Smooth muscle cell (in vitro differentiated cells): ENCODE measurements at regions not wholly inside any gene's neighbourhood (a gene's known extent, or its start where the extent isn't known, plus 50 kb on each side); places are given as distances from the start of the nearest gene placed in this dataset.

ENCODE experiments used
- DNase-seq: peaks from one replicate; lab custom pipeline; 2025; ENCODE audit not compliant: unreplicated experiment; lab: John Stamatoyannopoulos, UW
- H2AFZ ChIP-seq: fragments of 200-600 bp; sonication (generic); 2 replicates; pipeline ENCODE4 v1.6.0; 2016; ENCODE audit warnings: antibody characterized with exemption, low read depth, mild to moderate bottlenecking
- H3F3A ChIP-seq: fragments of 200-600 bp; sonication (generic); 2 replicates; pipeline ENCODE4 v1.6.0; 2017; ENCODE audit warnings: antibody characterized with exemption, low read depth
- H3K27ac ChIP-seq: fragments of 200-600 bp; sonication (generic); 2 replicates; pipeline ENCODE4 v1.5.1; 2016; ENCODE audit warnings: low read depth, mild to moderate bottlenecking
- H3K27me3 ChIP-seq: fragments of 200-600 bp; sonication (generic); 2 replicates; pipeline ENCODE4 v1.6.1; 2016; ENCODE audit warnings: low read depth, mild to moderate bottlenecking
- H3K36me3 ChIP-seq: fragments of 200-600 bp; sonication (generic); 2 replicates; pipeline ENCODE4 v1.5.1; 2016; ENCODE audit warnings: low read depth
- H3K4me1 ChIP-seq: fragments of 200-600 bp; sonication (generic); 2 replicates; pipeline ENCODE4 v1.5.1; 2016; ENCODE audit warnings: low read depth
- H3K4me2 ChIP-seq: fragments of 200-600 bp; sonication (generic); 2 replicates; pipeline ENCODE4 v1.6.0; 2016; ENCODE audit warnings: mild to moderate bottlenecking
- H3K4me3 ChIP-seq: fragments of 200-600 bp; sonication (generic); 2 replicates; pipeline ENCODE4 v1.5.1; 2016; ENCODE audit warnings: mild to moderate bottlenecking
- H3K79me2 ChIP-seq: fragments of 200-600 bp; sonication (generic); 2 replicates; pipeline ENCODE4 v1.6.0; 2016; ENCODE audit warnings: low read depth, mild to moderate bottlenecking
- H3K9ac ChIP-seq: fragments of 200-600 bp; sonication (generic); 2 replicates; pipeline ENCODE4 v1.6.0; 2016; ENCODE audit warnings: low read depth
- H3K9me3 ChIP-seq: fragments of 200-600 bp; sonication (generic); replicated peaks from 2 replicates; pipeline ENCODE4 v1.5.1; 2016; ENCODE audit warnings: low read depth
- H4K20me1 ChIP-seq: fragments of 200-600 bp; sonication (generic); 2 replicates; pipeline ENCODE4 v1.6.0; 2016; ENCODE audit warnings: low read depth
- WGBS: methylation state at CpG from one replicate; pipeline ENCODE4 v1.1.7; 2016; ENCODE audit warnings: low lambda C conversion rate; 5-methylcytosine and 5-hydroxymethylcytosine counted together
- TF ChIP-seq, protein P1 (sequence below): fragments of 200-600 bp; sonication (generic); IDR thresholded peaks from 2 replicates; pipeline ENCODE4 v1.5.1; 2017; ENCODE audit warnings: borderline replicate concordance, mild to moderate bottlenecking, antibody characterized with exemption; ENCODE audit not compliant: insufficient read depth, poor library complexity, severe bottlenecking

DNA sequence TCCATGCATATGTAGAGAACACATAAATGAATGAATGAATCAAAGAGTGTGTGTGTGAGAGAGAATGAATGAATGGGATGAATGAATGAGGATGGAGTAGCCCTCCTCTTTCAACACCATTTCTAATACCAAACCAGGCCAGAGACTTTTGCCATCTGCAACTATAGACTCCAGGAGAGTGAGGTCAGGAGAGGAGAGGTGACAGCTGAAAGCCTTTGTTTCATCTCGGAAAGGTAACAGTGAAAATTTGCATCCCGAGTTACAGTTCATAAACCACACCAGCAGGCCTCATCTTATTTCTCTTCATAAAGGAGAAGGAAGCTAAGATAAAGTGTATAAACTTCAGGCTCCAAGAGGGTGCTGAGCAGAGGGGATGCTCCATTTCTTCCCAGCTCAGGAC is 255.3 kb upstream of the KLF4 start:
- no peak overlapping the region for H3K4me2 ChIP-seq
- no peaks in the 10 kb centered on the region for H4K20me1 ChIP-seq
- no peaks in the 10 kb centered on the region for H3K27me3 ChIP-seq
- WGBS = 93% methylated on average over 2 of the region's 2 CpGs
- no peaks in the 10 kb centered on the region for H3K36me3 ChIP-seq
- H3K9ac ChIP-seq = no peak overlapping the region
- H3K9me3 ChIP-seq = no peaks in the 10 kb centered on the region
- peaks cover 1% of the 10 kb centered on the region for H3F3A ChIP-seq
- TF ChIP-seq, protein P1, sequence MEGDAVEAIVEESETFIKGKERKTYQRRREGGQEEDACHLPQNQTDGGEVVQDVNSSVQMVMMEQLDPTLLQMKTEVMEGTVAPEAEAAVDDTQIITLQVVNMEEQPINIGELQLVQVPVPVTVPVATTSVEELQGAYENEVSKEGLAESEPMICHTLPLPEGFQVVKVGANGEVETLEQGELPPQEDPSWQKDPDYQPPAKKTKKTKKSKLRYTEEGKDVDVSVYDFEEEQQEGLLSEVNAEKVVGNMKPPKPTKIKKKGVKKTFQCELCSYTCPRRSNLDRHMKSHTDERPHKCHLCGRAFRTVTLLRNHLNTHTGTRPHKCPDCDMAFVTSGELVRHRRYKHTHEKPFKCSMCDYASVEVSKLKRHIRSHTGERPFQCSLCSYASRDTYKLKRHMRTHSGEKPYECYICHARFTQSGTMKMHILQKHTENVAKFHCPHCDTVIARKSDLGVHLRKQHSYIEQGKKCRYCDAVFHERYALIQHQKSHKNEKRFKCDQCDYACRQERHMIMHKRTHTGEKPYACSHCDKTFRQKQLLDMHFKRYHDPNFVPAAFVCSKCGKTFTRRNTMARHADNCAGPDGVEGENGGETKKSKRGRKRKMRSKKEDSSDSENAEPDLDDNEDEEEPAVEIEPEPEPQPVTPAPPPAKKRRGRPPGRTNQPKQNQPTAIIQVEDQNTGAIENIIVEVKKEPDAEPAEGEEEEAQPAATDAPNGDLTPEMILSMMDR = no peak
- no peak overlapping the region for H3K4me3 ChIP-seq
- no peaks in the 10 kb centered on the region for H3K79me2 ChIP-seq
- no peak overlapping the region for H3K27ac ChIP-seq
- no peak for DNase-seq
- H3K4me1 ChIP-seq = peaks cover 1% of the 10 kb centered on the region
- H2AFZ ChIP-seq = no peak overlapping the region

DNA sequence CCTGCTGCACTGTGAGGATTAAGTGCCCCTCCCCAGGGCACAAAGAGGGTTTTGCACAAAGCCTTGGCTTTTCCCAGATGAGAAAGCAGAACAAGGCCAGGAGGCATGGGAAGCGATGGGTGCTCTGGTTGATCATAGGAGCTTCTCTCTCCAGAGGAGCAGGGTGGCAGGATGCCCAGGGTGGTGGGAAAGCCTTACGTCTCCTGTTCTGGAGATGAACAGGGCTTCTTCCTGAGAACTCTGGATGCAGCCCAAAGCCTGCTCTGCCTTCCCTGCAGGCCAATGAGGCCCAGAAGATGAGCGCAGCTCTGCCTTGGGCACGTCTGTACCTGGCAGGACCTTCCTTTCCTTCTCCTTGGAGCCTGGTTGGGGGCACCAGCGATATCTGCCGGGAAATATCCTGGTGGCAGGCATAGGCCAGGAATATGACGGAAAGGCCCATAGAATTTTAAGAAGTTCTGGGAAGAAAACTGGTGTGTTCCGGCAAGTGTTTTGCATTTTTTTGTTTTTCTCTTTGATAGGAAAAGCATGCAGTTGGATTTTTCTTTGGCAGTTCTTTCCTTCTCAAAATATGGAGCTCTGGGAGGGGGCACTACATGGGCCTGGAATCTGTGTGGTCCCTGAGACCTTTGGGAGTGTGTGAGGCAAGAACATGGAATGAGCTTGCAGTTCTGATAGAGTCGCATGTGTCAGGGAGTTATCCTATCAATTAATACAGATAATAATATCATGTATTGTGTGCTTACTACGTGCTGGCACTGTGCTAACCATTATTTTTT is 253.2 kb upstream of the KLF4 start:
- no peaks in the 10 kb centered on the region for H3K9me3 ChIP-seq
- TF ChIP-seq, protein P1 = no peak
- no peaks in the 10 kb centered on the region for H3F3A ChIP-seq
- H2AFZ ChIP-seq = no peak overlapping the region
- H3K4me2 ChIP-seq = no peak overlapping the region
- no peak overlapping the region for H3K4me3 ChIP-seq
- H3K79me2 ChIP-seq = no peaks in the 10 kb centered on the region
- no peaks in the 10 kb centered on the region for H3K36me3 ChIP-seq
- H3K9ac ChIP-seq = no peak overlapping the region
- no peaks in the 10 kb centered on the region for H4K20me1 ChIP-seq
- no peak overlapping the region for H3K27ac ChIP-seq
- H3K27me3 ChIP-seq = no peaks in the 10 kb centered on the region
- WGBS = 97% methylated on average over 10 of the region's 10 CpGs
- no peak for DNase-seq
- H3K4me1 ChIP-seq = no peaks in the 10 kb centered on the region

- no peaks in the 10 kb centered on the region for H3K9me3 ChIP-seq
- DNase-seq = no peak
Measured at GRCh38 chr9:107740088-107740980, 250.8 kb upstream of the KLF4 start.

More at GRCh38 chr9:107740088-107740980, 250.8 kb upstream of the KLF4 start:
- Histone ChIP-seq H3K4me3 (no peak overlapping the region), H3K27me3 (no peaks in the 10 kb centered on the region), H4K20me1 (no peaks in the 10 kb centered on the region), H3K36me3 (no peaks in the 10 kb centered on the region), H3K27ac (no peak overlapping the region), H3F3A (no peaks in the 10 kb centered on the region), H3K9ac (no peak overlapping the region), H3K4me1 (no peaks in the 10 kb centered on the region), H2AFZ (no peak overlapping the region), H3K4me2 (no peak overlapping the region), H3K79me2 (no peaks in the 10 kb centered on the region)
- WGBS = 91% methylated on average over 10 of the region's 10 CpGs
- TF ChIP-seq, protein P1 = no peak
